Activated CD4-positive, alpha-beta memory T cell treated with anti-CD3 and anti-CD28 coated beads for 36 hours (primary cell): ENCODE measurements at regions not wholly inside any gene's neighbourhood (a gene's known extent, or its start where the extent isn't known, plus 50 kb on each side); places are given as distances from the start of the nearest gene placed in this dataset.

Experiments used
- CTCF ChIA-PET: fragments of 350-600 bp; sonication (Branson Sonifier 250); formaldehyde crosslinking; loops from one replicate; lab custom pipeline; 2021; ENCODE audit warnings: antibody characterized with exemption, inconsistent platforms; lab: Charles Lee
- POLR2A ChIA-PET: fragments of 350-600 bp; sonication (Branson Sonifier 250); formaldehyde crosslinking; loops from one replicate; lab custom pipeline; 2021; ENCODE audit warnings: antibody characterized with exemption; lab: Charles Lee
- DNase-seq: peaks from one replicate; pipeline ENCODE4 v3.0.0-alpha.2; 2020
- H3K27ac Mint-ChIP-seq: one replicate; pipeline ENCODE4 v1.8.0; 2021; ENCODE audit warnings: mixed read lengths
- H3K27me3 Mint-ChIP-seq: one replicate; pipeline ENCODE4 v1.8.0; 2021; ENCODE audit warnings: mixed read lengths
- H3K36me3 Mint-ChIP-seq: one replicate; pipeline ENCODE4 v1.8.0; 2021; ENCODE audit warnings: mixed read lengths
- H3K4me1 Mint-ChIP-seq: one replicate; pipeline ENCODE4 v1.8.0; 2021; ENCODE audit warnings: low read depth, mixed read lengths
- H3K4me3 Mint-ChIP-seq: one replicate; pipeline ENCODE4 v1.8.0; 2021; ENCODE audit warnings: mild to moderate bottlenecking, mixed read lengths
- H3K9me3 Mint-ChIP-seq: one replicate; pipeline ENCODE4 v1.8.0; 2021; ENCODE audit warnings: mixed read lengths
- intact Hi-C: fragments of 100-400 bp; cut with micrococcal nuclease; formaldehyde crosslinking; loops from one replicate; pipeline ENCODE4 v1.15.1; 2023

DNA sequence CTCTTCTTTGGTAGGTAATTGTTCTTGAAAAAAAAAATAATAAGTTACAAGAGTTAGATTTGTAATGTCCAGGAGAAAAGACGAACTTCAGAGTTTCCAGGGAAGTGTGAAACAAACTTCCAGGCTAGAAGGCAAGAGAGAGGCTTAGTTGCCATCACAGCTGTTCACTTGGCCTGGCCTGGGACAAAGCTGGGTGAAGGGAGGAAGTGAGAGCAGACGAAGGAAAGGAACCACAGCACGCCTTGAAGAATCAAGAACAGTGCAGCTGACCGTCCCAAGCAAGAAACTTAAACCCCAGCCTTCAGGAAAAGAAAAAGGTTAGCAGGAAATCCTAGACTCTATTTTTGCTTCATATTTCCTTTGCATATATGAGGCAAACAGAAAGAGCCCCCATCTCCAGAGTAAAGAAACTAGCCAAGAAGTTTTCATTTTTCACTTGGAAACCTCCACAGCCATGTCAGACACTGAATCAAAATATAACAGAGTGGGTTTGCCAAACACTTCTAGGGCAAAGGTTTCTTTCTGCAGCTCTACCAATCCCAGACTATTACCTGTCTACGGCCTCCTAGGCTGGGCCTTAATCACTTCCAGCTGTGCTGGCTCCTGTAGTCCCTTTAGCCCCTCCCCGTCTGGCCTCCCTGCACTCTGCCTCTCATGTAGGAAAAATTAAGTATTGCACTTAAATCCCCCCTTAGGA is 209.6 kb downstream of the SPATA18 start:
- ChIA-PET POLR2A (no interaction called here), CTCF (no interaction called here)
- intact Hi-C loops = no loop called here

GRCh38 chr4:52263607-52264006 is 212.5 kb downstream of the SPATA18 start:
- H3K27me3 Mint-ChIP-seq = no peaks in the 10 kb centered on the region
- H3K4me3 Mint-ChIP-seq = no peak overlapping the region
- intact Hi-C loops = no loop called here
- H3K27ac Mint-ChIP-seq = no peak overlapping the region
- no peaks in the 10 kb centered on the region for H3K36me3 Mint-ChIP-seq
- no peak for DNase-seq
- POLR2A ChIA-PET = no interaction called here
- H3K4me1 Mint-ChIP-seq = no peaks in the 10 kb centered on the region
- H3K9me3 Mint-ChIP-seq = no peaks in the 10 kb centered on the region
- CTCF ChIA-PET = no interaction called here

More for the DNA sequence above, 209.6 kb downstream of the SPATA18 start:
- Mint-ChIP-seq H3K27me3 (no peaks in the 10 kb centered on the region), H3K4me3 (no peak overlapping the region), H3K27ac (no peak overlapping the region), H3K36me3 (no peaks in the 10 kb centered on the region), H3K9me3 (no peaks in the 10 kb centered on the region), H3K4me1 (no peaks in the 10 kb centered on the region)
- no peak for DNase-seq

- no peaks in the 10 kb centered on the region for H3K9me3 Mint-ChIP-seq
- no peaks in the 10 kb centered on the region for H3K27me3 Mint-ChIP-seq
- intact Hi-C loops = no loop called here
- H3K27ac Mint-ChIP-seq = no peak overlapping the region
- H3K4me1 Mint-ChIP-seq = no peaks in the 10 kb centered on the region
- CTCF ChIA-PET = no interaction called here
- DNase-seq = no peak
- POLR2A ChIA-PET = no interaction called here
- no peak overlapping the region for H3K4me3 Mint-ChIP-seq
- H3K36me3 Mint-ChIP-seq = no peaks in the 10 kb centered on the region
Measured at GRCh38 chr4:52265781-52266525, 214.8 kb downstream of the SPATA18 start.

DNA sequence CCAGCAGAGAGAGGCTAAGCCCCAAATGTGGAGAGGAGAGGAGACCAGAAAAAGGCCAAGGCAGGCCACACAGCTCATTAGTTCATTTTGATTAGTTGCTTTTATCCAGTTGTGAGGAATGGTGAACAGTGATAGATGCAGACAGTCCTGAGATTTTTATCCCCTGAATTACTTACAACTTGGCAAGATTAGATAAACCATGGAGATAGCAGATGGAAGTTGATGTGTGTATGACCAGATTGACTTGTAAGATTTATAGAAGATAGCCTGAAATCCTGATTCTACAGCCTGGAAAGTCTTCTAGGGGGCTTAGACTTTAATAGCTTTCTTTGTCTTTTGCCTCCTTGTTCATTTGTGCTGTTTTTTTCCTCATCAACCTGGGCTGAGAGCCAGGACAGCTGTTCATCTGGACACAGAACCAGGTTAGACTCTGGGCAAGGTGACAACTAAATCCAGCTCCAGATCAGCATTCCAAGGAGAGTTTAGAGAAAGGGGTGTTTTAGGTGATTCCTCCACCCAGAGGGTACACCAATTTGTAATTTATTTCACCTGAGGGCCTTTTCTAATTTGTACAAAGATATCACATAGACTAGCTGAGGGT is 215.5 kb downstream of the SPATA18 start:
- Mint-ChIP-seq H3K4me3 (no peak overlapping the region), H3K27ac (no peak overlapping the region), H3K9me3 (peaks cover under 1% of the 10 kb centered on the region), H3K4me1 (no peaks in the 10 kb centered on the region), H3K27me3 (no peaks in the 10 kb centered on the region), H3K36me3 (no peaks in the 10 kb centered on the region)
- intact Hi-C loops = no loop called here
- no peak for DNase-seq
- POLR2A ChIA-PET = interaction anchor here (0.9 kb wide), 1 partner anchor 9 kb away, joined by 3 read pairs; no protein-coding TSS in a partner anchor
- CTCF ChIA-PET = no interaction called here

DNA sequence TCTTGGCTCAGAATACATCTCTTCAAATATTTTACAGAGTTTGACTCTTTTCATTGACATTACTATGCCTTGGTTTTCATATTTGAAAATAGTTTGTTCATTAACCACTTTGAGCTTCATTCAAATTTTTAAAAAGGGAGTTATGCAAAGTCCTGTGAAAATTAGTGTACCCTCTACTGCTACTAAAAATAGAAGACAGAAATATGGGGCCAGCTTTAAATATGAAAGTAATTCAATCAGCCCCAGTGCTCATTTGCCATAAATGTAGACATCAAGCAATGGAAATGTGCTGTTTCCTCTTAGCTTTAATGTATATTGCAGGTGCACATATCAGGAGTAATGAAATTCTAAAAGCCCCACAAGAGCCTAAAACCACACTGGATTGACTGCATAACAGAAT is 218.7 kb downstream of the SPATA18 start:
- H3K36me3 Mint-ChIP-seq = no peaks in the 10 kb centered on the region
- ChIA-PET CTCF (no interaction called here), POLR2A (interaction anchor here (0.5 kb wide), 1 partner anchor 128 kb away, joined by 3 read pairs; no protein-coding TSS in a partner anchor)
- no peaks in the 10 kb centered on the region for H3K4me1 Mint-ChIP-seq
- DNase-seq = no peak
- intact Hi-C loops = no loop called here
- no peak overlapping the region for H3K27ac Mint-ChIP-seq
- peaks cover 3% of the 10 kb centered on the region for H3K9me3 Mint-ChIP-seq
- no peaks in the 10 kb centered on the region for H3K27me3 Mint-ChIP-seq
- no peak overlapping the region for H3K4me3 Mint-ChIP-seq

GRCh38 chr4:52273885-52274284 is 222.8 kb downstream of the SPATA18 start:
- H3K27ac Mint-ChIP-seq = no peak overlapping the region
- no peak for DNase-seq
- H3K36me3 Mint-ChIP-seq = no peaks in the 10 kb centered on the region
- H3K9me3 Mint-ChIP-seq = peaks cover 13% of the 10 kb centered on the region
- ChIA-PET CTCF (no interaction called here), POLR2A (no interaction called here)
- H3K4me3 Mint-ChIP-seq = no peak overlapping the region
- no peaks in the 10 kb centered on the region for H3K27me3 Mint-ChIP-seq
- H3K4me1 Mint-ChIP-seq = no peaks in the 10 kb centered on the region
- intact Hi-C loops = no loop called here

DNA sequence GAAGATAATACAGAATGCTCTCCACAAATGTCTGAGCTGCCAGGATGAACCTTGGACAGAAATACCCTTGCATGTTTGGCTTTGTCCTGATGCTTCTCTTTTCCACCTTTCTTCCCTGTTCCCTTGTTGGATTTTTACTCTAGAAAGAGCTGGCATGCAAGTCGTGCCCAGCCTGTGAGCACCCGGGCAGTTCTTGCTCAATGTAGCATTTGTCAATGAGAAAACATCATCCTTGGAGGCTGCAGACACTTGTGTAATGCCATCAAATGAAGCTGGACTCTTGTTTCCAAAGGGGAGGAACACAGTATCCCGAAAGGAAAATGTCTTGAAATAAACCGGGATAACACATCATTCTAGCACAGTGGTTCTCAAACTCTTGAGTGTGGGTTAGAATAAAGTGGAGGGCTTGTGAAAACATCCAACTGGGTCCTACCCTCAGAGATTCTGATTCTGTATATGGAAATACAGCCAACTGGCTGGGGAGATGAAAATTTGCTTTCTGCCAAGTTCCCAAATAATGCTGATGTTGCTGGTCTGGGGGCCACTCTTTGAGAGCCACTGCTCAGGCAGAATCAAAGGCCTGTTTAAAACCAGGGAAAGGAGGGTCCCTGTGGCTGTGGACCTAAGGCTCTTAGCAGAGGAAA is 237.2 kb downstream of the SPATA18 start:
- intact Hi-C loops = no loop called here
- no peak for DNase-seq
- Mint-ChIP-seq H3K9me3 (no peaks in the 10 kb centered on the region), H3K36me3 (no peaks in the 10 kb centered on the region), H3K4me1 (no peaks in the 10 kb centered on the region), H3K27ac (no peak overlapping the region), H3K27me3 (no peaks in the 10 kb centered on the region), H3K4me3 (no peak overlapping the region)
- POLR2A ChIA-PET = no interaction called here
- CTCF ChIA-PET = no interaction called here

DNA sequence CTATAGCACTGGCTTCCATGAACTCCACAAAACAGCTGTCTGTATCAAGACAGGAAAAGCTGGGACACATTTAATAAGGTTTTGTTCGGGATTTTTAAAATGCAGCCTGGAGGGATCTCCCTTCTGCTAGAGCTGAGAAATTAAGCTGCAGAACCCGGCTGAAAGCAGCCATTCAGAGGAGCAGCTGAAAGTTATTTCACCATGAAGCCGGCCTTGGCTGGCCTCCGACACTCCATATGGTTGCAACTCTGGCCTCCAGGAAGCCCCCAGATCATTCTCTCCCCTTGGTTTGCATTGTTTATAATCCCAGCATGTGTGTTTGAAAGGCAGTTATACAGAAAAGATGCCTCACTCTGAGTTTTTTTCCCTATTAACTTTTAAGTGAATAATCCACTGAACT is 239.4 kb downstream of the SPATA18 start:
- ChIA-PET POLR2A (no interaction called here), CTCF (no interaction called here)
- H3K4me3 Mint-ChIP-seq = no peak overlapping the region
- H3K27me3 Mint-ChIP-seq = no peaks in the 10 kb centered on the region
- DNase-seq = no peak
- no peak overlapping the region for H3K27ac Mint-ChIP-seq
- H3K9me3 Mint-ChIP-seq = no peaks in the 10 kb centered on the region
- H3K4me1 Mint-ChIP-seq = no peaks in the 10 kb centered on the region
- no peaks in the 10 kb centered on the region for H3K36me3 Mint-ChIP-seq
- intact Hi-C loops = no loop called here

DNA sequence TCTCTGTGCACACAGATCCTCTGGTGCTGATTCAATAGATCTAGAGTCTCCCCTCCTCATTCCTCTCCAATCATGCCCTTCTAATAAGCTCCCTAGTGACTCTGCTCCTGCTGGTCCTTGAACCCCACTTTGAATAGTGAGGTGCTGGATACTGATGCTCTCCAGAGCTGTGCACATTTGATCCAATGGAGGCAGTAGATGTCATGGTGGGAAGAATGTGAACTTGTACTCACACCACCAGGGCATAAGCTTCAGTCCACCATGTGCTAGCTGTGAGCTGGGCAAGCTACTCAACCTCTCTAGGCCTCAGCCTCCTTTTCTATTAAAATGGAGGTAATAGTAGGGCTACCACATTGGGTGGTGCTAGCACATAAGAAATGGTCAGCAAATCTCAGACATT is 241.1 kb downstream of the SPATA18 start:
- H3K27me3 Mint-ChIP-seq = no peaks in the 10 kb centered on the region
- no peak overlapping the region for H3K4me3 Mint-ChIP-seq
- POLR2A ChIA-PET = no interaction called here
- CTCF ChIA-PET = no interaction called here
- H3K27ac Mint-ChIP-seq = no peak overlapping the region
- intact Hi-C loops = no loop called here
- no peak for DNase-seq
- no peaks in the 10 kb centered on the region for H3K36me3 Mint-ChIP-seq
- H3K4me1 Mint-ChIP-seq = no peaks in the 10 kb centered on the region
- no peaks in the 10 kb centered on the region for H3K9me3 Mint-ChIP-seq

DNA sequence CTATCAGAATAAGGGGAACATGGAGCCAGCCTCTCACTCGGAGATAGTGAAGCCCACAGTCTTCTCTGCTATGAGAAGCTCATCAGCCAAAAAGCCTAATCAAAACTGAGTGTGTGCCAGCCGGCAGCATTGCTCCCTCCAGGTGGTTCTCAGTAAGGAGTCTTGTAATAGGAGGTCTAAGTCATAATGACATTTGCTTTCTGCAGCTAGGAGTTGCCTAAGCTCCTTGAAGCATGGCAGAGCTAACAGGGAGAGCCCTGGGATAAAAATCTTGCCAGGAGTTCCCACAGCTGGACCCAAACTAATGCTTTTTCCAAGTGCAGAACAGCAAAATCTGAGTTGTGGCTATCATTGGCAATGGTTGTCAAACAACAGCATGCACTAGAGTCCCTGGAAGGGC is 245.2 kb downstream of the SPATA18 start:
- ChIA-PET POLR2A (no interaction called here), CTCF (no interaction called here)
- Mint-ChIP-seq H3K4me3 (no peak overlapping the region), H3K27me3 (no peaks in the 10 kb centered on the region), H3K4me1 (no peaks in the 10 kb centered on the region), H3K27ac (no peak overlapping the region), H3K36me3 (no peaks in the 10 kb centered on the region), H3K9me3 (no peaks in the 10 kb centered on the region)
- intact Hi-C loops = no loop called here
- no peak for DNase-seq

- Mint-ChIP-seq H3K36me3 (no peaks in the 10 kb centered on the region), H3K4me1 (no peaks in the 10 kb centered on the region), H3K27ac (no peak overlapping the region), H3K27me3 (no peaks in the 10 kb centered on the region), H3K4me3 (no peak overlapping the region), H3K9me3 (no peaks in the 10 kb centered on the region)
- intact Hi-C loops = no loop called here
- DNase-seq = no peak
- ChIA-PET CTCF (no interaction called here), POLR2A (no interaction called here)
Measured at GRCh38 chr4:52298444-52298843, 247.3 kb downstream of the SPATA18 start.

- DNase-seq = no peak
- CTCF ChIA-PET = no interaction called here
- POLR2A ChIA-PET = no interaction called here
- intact Hi-C loops = no loop called here
- Mint-ChIP-seq H3K36me3 (no peaks in the 10 kb centered on the region), H3K27me3 (no peaks in the 10 kb centered on the region), H3K27ac (no peak overlapping the region), H3K9me3 (no peaks in the 10 kb centered on the region), H3K4me3 (no peak overlapping the region), H3K4me1 (no peaks in the 10 kb centered on the region)
Measured at GRCh38 chr4:52299120-52299519, 248.0 kb downstream of the SPATA18 start.
